ENCODE measurements at regions not wholly inside any gene's neighbourhood (a gene's known extent, or its start where the extent isn't known, plus 50 kb on each side); places are given as distances from the start of the nearest gene placed in this dataset.

GRCh38 chr6:65780691-65781090, 73.7 kb upstream of the EYS start:
- TF ChIP-seq EZH2 (IDR thresholded peaks at IDR 0.05; ENCODE audit: borderline replicate concordance, low read depth, low read length, severe bottlenecking) (no peak), CTCF (IDR thresholded peaks at IDR 0.05; ENCODE audit: extremely low read depth in 1 of 2, insufficient read depth in 1 of 2, low read depth in 1 of 2, low read length in 2 of 2) (no peak), POLR2A (IDR thresholded peaks at IDR 0.05; ENCODE audit: low read depth, low read length) (no peak), POLR2AphosphoS5 (IDR thresholded peaks at IDR 0.05; ENCODE audit: insufficient read depth, low read depth, low read length) (no peak), GATA2 (IDR thresholded peaks at IDR 0.05; ENCODE audit: insufficient read depth, insufficient read length, low read depth, low read length) (no peak)

Data from endothelial cell of umbilical vein (primary cell).